NCI-H526 treated with DMSO at 0.1 percent for 48 hours (cell line): ENCODE measurements at regions not wholly inside any gene's neighbourhood (a gene's known extent, or its start where the extent isn't known, plus 50 kb on each side); places are given as distances from the start of the nearest gene placed in this dataset.
"Not testable (repeated sequence)": the region's sequence is repeated elsewhere in the genome, so short reads cannot be mapped to it uniquely, and the experiment has no call there.

Experiments used
- DNase-seq: peaks from one replicate; lab custom pipeline; 2025; lab: John Stamatoyannopoulos, UW

- DNase-seq: no peak
These were observed 146.5 kb upstream of the CDH11 start for GRCh38 chr16:65268331-65268730.

GRCh38 chr16:65263896-65264295 is 142.0 kb upstream of the CDH11 start:
- DNase-seq: no peak

GRCh38 chr16:65260746-65261145 is 138.9 kb upstream of the CDH11 start:
- DNase-seq: no peak

- no peak for DNase-seq
These were observed 132.3 kb upstream of the CDH11 start for GRCh38 chr16:65254144-65254543.

- DNase-seq: no peak
These were observed 127.9 kb upstream of the CDH11 start for GRCh38 chr16:65249768-65250167.

- DNase-seq: no peak
These were observed 122.9 kb upstream of the CDH11 start for GRCh38 chr16:65244787-65245186.

GRCh38 chr16:65235339-65236177 is 113.7 kb upstream of the CDH11 start:
- no peak for DNase-seq

GRCh38 chr16:65234721-65235320 is 113.0 kb upstream of the CDH11 start:
- DNase-seq: not testable (repeated sequence)

GRCh38 chr16:65229191-65229662 is 107.4 kb upstream of the CDH11 start:
- no peak for DNase-seq

- DNase-seq: no peak
These were observed 105.4 kb upstream of the CDH11 start for GRCh38 chr16:65227150-65227835.

GRCh38 chr16:65226077-65226476 is 104.2 kb upstream of the CDH11 start:
- no peak for DNase-seq

GRCh38 chr16:65225488-65225887 is 103.6 kb upstream of the CDH11 start:
- no peak for DNase-seq

GRCh38 chr16:65224994-65225393 is 103.1 kb upstream of the CDH11 start:
- DNase-seq: no peak

GRCh38 chr16:65224471-65224870 is 102.6 kb upstream of the CDH11 start:
- no peak for DNase-seq

- no peak for DNase-seq
These were observed 101.5 kb upstream of the CDH11 start for GRCh38 chr16:65223335-65223734.

GRCh38 chr16:65222536-65222935 is 100.7 kb upstream of the CDH11 start:
- no peak for DNase-seq

GRCh38 chr16:65222049-65222448 is 100.2 kb upstream of the CDH11 start:
- no peak for DNase-seq

- no peak for DNase-seq
These were observed 97.9 kb upstream of the CDH11 start for GRCh38 chr16:65219786-65220185.

GRCh38 chr16:65218348-65218747 is 96.5 kb upstream of the CDH11 start:
- no peak for DNase-seq

- DNase-seq: no peak
These were observed 92.2 kb upstream of the CDH11 start for GRCh38 chr16:65213866-65214595.

- DNase-seq: no peak
These were observed 90.9 kb upstream of the CDH11 start for GRCh38 chr16:65212791-65213190.

- DNase-seq: no peak
These were observed 90.4 kb upstream of the CDH11 start for GRCh38 chr16:65212240-65212639.
